ENCODE measurements at regions not wholly inside any gene's neighbourhood (a gene's known extent, or its start where the extent isn't known, plus 50 kb on each side); places are given as distances from the start of the nearest gene placed in this dataset.

DNA sequence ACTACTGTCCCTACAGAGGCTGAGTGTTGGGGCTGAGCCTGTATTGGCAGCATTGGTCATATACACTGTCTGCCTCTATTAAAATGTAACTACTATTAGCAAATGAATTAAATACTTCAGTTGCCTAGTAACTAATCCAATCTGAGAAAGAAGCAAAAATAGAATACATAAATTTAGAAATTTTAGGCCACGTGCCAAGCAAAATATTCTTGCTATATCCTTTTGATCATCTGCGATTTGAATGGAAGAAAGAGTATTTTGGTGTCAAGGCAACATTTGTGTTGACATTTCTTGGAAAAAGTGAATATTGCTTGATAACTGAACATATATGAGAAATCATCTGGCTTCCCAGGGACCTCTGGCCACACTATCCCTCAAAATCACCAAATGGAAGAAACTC is 148.2 kb upstream of the TOPAZ1 start:
- no peaks in the 10 kb centered on the region for H3K36me3 Mint-ChIP-seq (ENCODE audit: low read depth)
- no peaks in the 10 kb centered on the region for H3K27me3 ChIP-seq (ENCODE audit: control insufficient read depth, insufficient read depth, low read length, poor library complexity, severe bottlenecking)
- no peak overlapping the region for H3K9ac ChIP-seq (ENCODE audit: extremely low read depth, low read length, poor library complexity, severe bottlenecking)
- no peak overlapping the region for H3K27ac ChIP-seq (ENCODE audit: low read depth, low read length)
- no peaks in the 10 kb centered on the region for H3K4me1 ChIP-seq (ENCODE audit: control insufficient read depth, insufficient read depth, low read length)
- H3K4me3 ChIP-seq (ENCODE audit: low read length) = no peak overlapping the region
- peaks cover 2% of the 10 kb centered on the region for H3K4me1 Mint-ChIP-seq
- no peaks in the 10 kb centered on the region for H3K9me3 Mint-ChIP-seq
- DNase-seq = no peak
- TF ChIP-seq, protein P1, sequence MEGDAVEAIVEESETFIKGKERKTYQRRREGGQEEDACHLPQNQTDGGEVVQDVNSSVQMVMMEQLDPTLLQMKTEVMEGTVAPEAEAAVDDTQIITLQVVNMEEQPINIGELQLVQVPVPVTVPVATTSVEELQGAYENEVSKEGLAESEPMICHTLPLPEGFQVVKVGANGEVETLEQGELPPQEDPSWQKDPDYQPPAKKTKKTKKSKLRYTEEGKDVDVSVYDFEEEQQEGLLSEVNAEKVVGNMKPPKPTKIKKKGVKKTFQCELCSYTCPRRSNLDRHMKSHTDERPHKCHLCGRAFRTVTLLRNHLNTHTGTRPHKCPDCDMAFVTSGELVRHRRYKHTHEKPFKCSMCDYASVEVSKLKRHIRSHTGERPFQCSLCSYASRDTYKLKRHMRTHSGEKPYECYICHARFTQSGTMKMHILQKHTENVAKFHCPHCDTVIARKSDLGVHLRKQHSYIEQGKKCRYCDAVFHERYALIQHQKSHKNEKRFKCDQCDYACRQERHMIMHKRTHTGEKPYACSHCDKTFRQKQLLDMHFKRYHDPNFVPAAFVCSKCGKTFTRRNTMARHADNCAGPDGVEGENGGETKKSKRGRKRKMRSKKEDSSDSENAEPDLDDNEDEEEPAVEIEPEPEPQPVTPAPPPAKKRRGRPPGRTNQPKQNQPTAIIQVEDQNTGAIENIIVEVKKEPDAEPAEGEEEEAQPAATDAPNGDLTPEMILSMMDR (conservative IDR thresholded peaks at IDR 0.05) = no peak
- H3K9me3 ChIP-seq (ENCODE audit: control insufficient read depth, low read length) = no peaks in the 10 kb centered on the region
- H3K27me3 Mint-ChIP-seq (ENCODE audit: insufficient read depth) = peaks cover 3% of the 10 kb centered on the region
- 94 to 100% methylated on average over 1 to 2 of the region's 2 CpGs for WGBS, 2 experiments (ENCODE audit: insufficient coverage in 1 of 2, insufficient read length in 1 of 2)
- no peaks in the 10 kb centered on the region for H3K36me3 ChIP-seq (ENCODE audit: control insufficient read depth, insufficient read depth, low read length)
- no peak overlapping the region for H3K27ac Mint-ChIP-seq
- no peak overlapping the region for H3K4me3 Mint-ChIP-seq

DNA sequence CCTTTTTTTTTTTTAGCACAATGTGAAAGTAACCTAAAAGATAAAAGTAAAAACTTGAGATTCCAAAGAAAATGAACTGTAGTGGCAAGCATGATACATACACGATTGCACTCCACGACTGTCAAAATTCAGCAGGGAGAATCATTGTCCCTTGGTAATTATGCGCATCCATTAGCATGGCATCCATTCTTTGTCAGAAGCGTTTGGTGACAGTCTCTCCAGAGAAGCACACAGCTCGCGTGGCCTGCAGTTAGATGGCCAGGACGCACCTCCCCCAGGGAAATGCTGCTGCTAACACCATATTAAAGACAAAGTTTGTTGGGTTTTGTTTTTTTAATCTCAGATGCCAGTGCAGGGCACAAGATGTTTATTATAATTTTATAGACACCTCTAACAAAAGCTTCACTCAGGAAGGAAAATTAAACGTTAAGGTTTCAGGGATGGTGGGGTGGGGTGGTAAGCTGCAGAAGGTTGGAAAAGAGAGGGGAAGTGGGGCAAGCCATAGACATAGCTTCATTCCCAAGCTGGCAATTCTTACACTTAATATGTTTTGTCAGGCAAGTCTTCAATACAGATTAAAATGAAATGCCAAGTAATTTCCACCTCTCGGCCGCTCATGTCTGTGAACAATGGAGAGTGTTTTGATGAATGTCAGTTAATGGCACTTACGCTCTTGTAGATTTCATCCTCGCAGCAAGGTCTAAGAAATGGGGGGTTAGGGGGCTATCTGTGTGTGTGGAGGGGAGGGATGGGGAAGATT is 142.8 kb upstream of the TOPAZ1 start:
- no peak overlapping the region for H3K27ac Mint-ChIP-seq
- WGBS, 2 experiments (ENCODE audit: insufficient coverage in 1 of 2, insufficient read length in 1 of 2) = 64 to 76% methylated on average over 4 to 12 of the region's 12 CpGs
- peaks cover 4% of the 10 kb centered on the region for H3K27me3 Mint-ChIP-seq (ENCODE audit: insufficient read depth)
- no peak for DNase-seq
- H3K9me3 ChIP-seq (ENCODE audit: control insufficient read depth, low read length) = no peaks in the 10 kb centered on the region
- no peaks in the 10 kb centered on the region for H3K9me3 Mint-ChIP-seq
- peaks cover 16% of the 10 kb centered on the region for H3K4me1 Mint-ChIP-seq
- TF ChIP-seq, protein P1 (conservative IDR thresholded peaks at IDR 0.05) = no peak
- H3K9ac ChIP-seq (ENCODE audit: extremely low read depth, low read length, poor library complexity, severe bottlenecking) = no peak overlapping the region
- H3K4me1 ChIP-seq (ENCODE audit: control insufficient read depth, insufficient read depth, low read length) = peaks cover 6% of the 10 kb centered on the region
- H3K36me3 Mint-ChIP-seq (ENCODE audit: low read depth) = no peaks in the 10 kb centered on the region
- H3K4me3 ChIP-seq (ENCODE audit: low read length) = no peak overlapping the region
- no peaks in the 10 kb centered on the region for H3K36me3 ChIP-seq (ENCODE audit: control insufficient read depth, insufficient read depth, low read length)
- peaks cover 9% of the 10 kb centered on the region for H3K27me3 ChIP-seq (ENCODE audit: control insufficient read depth, insufficient read depth, low read length, poor library complexity, severe bottlenecking)
- H3K27ac ChIP-seq (ENCODE audit: low read depth, low read length) = no peak overlapping the region
- H3K4me3 Mint-ChIP-seq = no peak overlapping the region

DNA sequence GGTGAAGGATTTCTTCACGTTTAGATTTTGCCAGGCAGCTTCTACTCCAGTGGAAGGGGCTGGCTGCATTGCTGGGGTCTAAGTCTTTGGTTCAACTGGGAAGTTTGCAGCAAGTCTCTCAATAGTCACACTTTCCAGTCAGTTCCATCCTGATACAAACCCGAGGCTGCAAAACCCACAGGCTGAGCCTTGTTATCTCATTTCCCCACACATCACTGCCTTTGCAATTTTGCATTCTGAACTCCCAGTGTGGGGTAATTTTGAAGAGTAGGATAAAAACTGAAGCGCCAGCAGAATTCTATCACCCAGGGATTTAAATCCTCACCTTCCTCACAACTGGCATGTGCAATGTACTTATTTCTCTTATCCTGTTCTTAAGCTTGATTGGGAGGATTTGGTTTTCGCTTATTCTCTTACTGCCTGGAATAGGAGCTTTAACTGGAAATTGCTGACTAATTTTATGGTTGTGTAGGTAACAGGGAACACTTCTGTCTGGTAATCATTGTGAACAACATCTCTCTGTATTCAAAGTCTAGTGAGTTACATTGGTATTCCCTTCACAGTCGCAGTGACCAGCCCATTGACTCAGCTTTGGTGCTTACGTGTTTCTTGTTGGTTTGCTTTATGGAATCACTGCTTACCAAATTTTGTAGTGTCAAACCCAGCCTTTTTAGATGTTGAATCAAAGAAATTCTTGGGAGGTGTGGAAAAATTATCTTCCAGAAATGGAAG is 142.0 kb upstream of the TOPAZ1 start:
- H3K27me3 ChIP-seq (ENCODE audit: control insufficient read depth, insufficient read depth, low read length, poor library complexity, severe bottlenecking) = peaks cover 13% of the 10 kb centered on the region
- H3K9ac ChIP-seq (ENCODE audit: extremely low read depth, low read length, poor library complexity, severe bottlenecking) = no peak overlapping the region
- no peak overlapping the region for H3K4me3 Mint-ChIP-seq
- no peak overlapping the region for H3K4me3 ChIP-seq (ENCODE audit: low read length)
- no peaks in the 10 kb centered on the region for H3K36me3 Mint-ChIP-seq (ENCODE audit: low read depth)
- TF ChIP-seq, protein P1 (conservative IDR thresholded peaks at IDR 0.05) = no peak
- peaks cover 5% of the 10 kb centered on the region for H3K27me3 Mint-ChIP-seq (ENCODE audit: insufficient read depth)
- peaks cover 6% of the 10 kb centered on the region for H3K4me1 ChIP-seq (ENCODE audit: control insufficient read depth, insufficient read depth, low read length)
- 81 to 85% methylated on average over 4 to 6 of the region's 6 CpGs for WGBS, 2 experiments (ENCODE audit: insufficient coverage in 1 of 2, insufficient read length in 1 of 2)
- no peak for DNase-seq
- H3K4me1 Mint-ChIP-seq = peaks cover 16% of the 10 kb centered on the region
- H3K27ac ChIP-seq (ENCODE audit: low read depth, low read length) = no peak overlapping the region
- no peaks in the 10 kb centered on the region for H3K9me3 Mint-ChIP-seq
- no peak overlapping the region for H3K27ac Mint-ChIP-seq
- H3K9me3 ChIP-seq (ENCODE audit: control insufficient read depth, low read length) = no peaks in the 10 kb centered on the region
- no peaks in the 10 kb centered on the region for H3K36me3 ChIP-seq (ENCODE audit: control insufficient read depth, insufficient read depth, low read length)
